Heart left ventricle (tissue), 16 donors: ENCODE measurements at regions not wholly inside any gene's neighbourhood (a gene's known extent, or its start where the extent isn't known, plus 50 kb on each side); places are given as distances from the start of the nearest gene placed in this dataset.

Source experiments
- ATAC-seq, 4 donors: fragments of 200-7000 bp; cut with Tn5 transposase; one replicate each; pipeline ENCODE4 v1.9.1; 2020 to 2022; ENCODE audit warnings: moderate library complexity in 4 of 4, mild to moderate bottlenecking in 3 of 4, moderate number of reproducible peaks in 1 of 4
- DNase-seq, 5 donors: peaks; one replicate each; pipeline ENCODE4 v3.0.0-alpha.2; 2020
- H3K27ac ChIP-seq, 12 donors: fragments of 200-600 bp; sonication (generic) in 4 of 12; one replicate each; pipeline versions ENCODE4 v1.5.0 to v1.8.0; 2016 to 2022; ENCODE audit warnings: mild to moderate bottlenecking in 2 of 12
- H3K27me3 ChIP-seq, 9 donors: fragments of 200-600 bp; sonication (generic) in 2 of 9; one replicate each; pipeline versions ENCODE4 v1.5.1 to v1.8.0; 2016 to 2022; ENCODE audit warnings: mild to moderate bottlenecking in 3 of 9
- H3K36me3 ChIP-seq, 9 donors: fragments of 200-600 bp; sonication (generic) in 2 of 9; one replicate each; pipeline versions ENCODE4 v1.5.0 to v1.8.0; 2018 to 2022; ENCODE audit warnings: mild to moderate bottlenecking in 2 of 9
- H3K4me1 ChIP-seq, 12 donors: fragments of 200-600 bp; sonication (generic) in 4 of 12; one replicate each; pipeline versions ENCODE4 v1.5.0 to v1.8.0; 2016 to 2022; ENCODE audit warnings: mild to moderate bottlenecking in 3 of 12
- H3K4me3 ChIP-seq, 12 donors: fragments of 200-600 bp; sonication (generic) in 4 of 12; one replicate each; pipeline versions ENCODE4 v1.5.0 to v1.8.0; 2017 to 2022; ENCODE audit warnings: mild to moderate bottlenecking in 9 of 12, moderate library complexity in 4 of 12
- H3K9me3 ChIP-seq, 12 donors: fragments of 200-600 bp; sonication (generic) in 4 of 12; one replicate each; pipeline versions ENCODE4 v1.5.0 to v1.8.0; 2016 to 2022; ENCODE audit warnings: mild to moderate bottlenecking in 1 of 12
- CTCF ChIP-seq, 12 donors: fragments of 200-600 bp; sonication (generic) in 4 of 12; IDR thresholded peaks; one replicate each; pipeline versions ENCODE4 v1.5.0 to v1.8.0; 2018 to 2022; ENCODE audit warnings: antibody characterized with exemption in 12 of 12, mild to moderate bottlenecking in 5 of 12
- POLR2A ChIP-seq, 2 donors: fragments of 450-650 bp; IDR thresholded peaks; one replicate each; pipeline ENCODE4 v1.6.1; 2017; ENCODE audit warnings: antibody characterized with exemption in 2 of 2, mild to moderate bottlenecking in 2 of 2, moderate library complexity in 2 of 2
- WGBS, 4 donors: extraction: QIAGEN DNeasy Blood & Tissue Kit in 2 of 4; methylation state at CpG; one replicate each; pipeline versions ENCODE4 v1.1.5 to v1.1.7; 2013 to 2018; 5-methylcytosine and 5-hydroxymethylcytosine counted together
- intact Hi-C, 10 donors: fragments of 100-400 bp; cut with DNase I; formaldehyde crosslinking; loops; one replicate each; pipeline versions ENCODE4 v1.11.1 to v1.14.2; 2022
- donor health status: ischemic (EF 13 %, LVEDD 7.1; RV severe dilation, severe dysfunction).
- donor health status: healthy with polysubstance abuse.
- donor health status: DM: no; HTN: yes; CAD: no.
- donor health status: DM: no; HTN: no; CAD: no.
- donor health status: ischemic (EF 25% LVEDD 6.9; RV normal size, moderate dysfunction).
- donor health status: ischemic (EF 25% LVEDD 5.7; RV mildly dilated, moderate dysfunction).
- donor health status: healthy.
- donor health status: DM: yes; HTN: yes; CAD: no.
- donor health status: ischemic (EF 35%, LVEDD 5.7; RV mildly dilated, moderate dysfunction).
- donor health status: nonischemic (EF 11% LVEDD 7.7; RV severe dilation, severe dysfunction).
- donor health status: DM: yes; HTN: yes; CAD: no.
- donor health status: PGD.
- donor health status: ischemic (EF 29% LVEDD 5.4; RV normal size, mild dysfunction).
- donor health status: nonischemic (EF 23%, LVEDD 6.1; RV moderate dilation, normal function).

- no peak for TF ChIP-seq POLR2A (IDR thresholded peaks at IDR 0.05)
- no peak for TF ChIP-seq CTCF (IDR thresholded peaks at IDR 0.05)
- H3K9me3 ChIP-seq: no peaks in the 10 kb centered on the region
- H3K27me3 ChIP-seq: no peaks in the 10 kb centered on the region
- no peaks in the 10 kb centered on the region for H3K36me3 ChIP-seq
- H3K27ac ChIP-seq: no peak overlapping the region
- 47 to 50% (median 47%) methylated on average over 2 of the region's 2 CpGs for WGBS, 4 donors
- ATAC-seq (no peak), DNase-seq (no peak)
- intact Hi-C loops: loop anchor here in 3 of 10 donors (5.0 to 10.0 kb wide), 3 partner anchors 63 to 70 kb away; no protein-coding TSS in a partner anchor
- peaks cover 0 to 42% (median 0%) of the 10 kb centered on the region in 12 donors for H3K4me1 ChIP-seq
- H3K4me3 ChIP-seq: no peak overlapping the region
Measured at GRCh38 chr5:160504906-160505305, 83.3 kb downstream of the PTTG1 start.

GRCh38 chr5:160506006-160507004 lies 84.7 kb downstream of the PTTG1 start:
- 62 to 66% (median 63%) methylated on average over 18 of the region's 18 CpGs for WGBS, 4 donors
- TF ChIP-seq POLR2A (IDR thresholded peaks at IDR 0.05) (no peak), CTCF (IDR thresholded peaks at IDR 0.05) (no peak)
- no peaks in the 10 kb centered on the region for H3K27me3 ChIP-seq
- intact Hi-C loops: loop anchor here in 3 of 10 donors (5.0 to 10.0 kb wide), 3 partner anchors 64 to 72 kb away; no protein-coding TSS in a partner anchor
- H3K4me1 ChIP-seq: peaks cover 0 to 33% (median 0%) of the 10 kb centered on the region in 12 donors
- H3K27ac ChIP-seq: peak overlapping the region in 2 of 12 donors; percentile 26 to 79
- H3K9me3 ChIP-seq: no peaks in the 10 kb centered on the region
- DNase-seq (peak in 4 of 5 donors; percentile 17 to 57 (median 30)), ATAC-seq (peak in 3 of 4 donors; percentile 33 to 52 (median 46))
- H3K36me3 ChIP-seq: no peaks in the 10 kb centered on the region
- H3K4me3 ChIP-seq: peak overlapping the region in 1 of 12 donors; percentile 8

GRCh38 chr5:160507221-160507721 lies 85.6 kb downstream of the PTTG1 start:
- intact Hi-C loops: loop anchor here in 3 of 10 donors (5.0 to 10.0 kb wide), 3 partner anchors 65 to 72 kb away; no protein-coding TSS in a partner anchor
- Histone ChIP-seq H3K36me3 (no peaks in the 10 kb centered on the region), H3K4me1 (peaks cover 0 to 33% (median 0%) of the 10 kb centered on the region in 12 donors), H3K9me3 (no peaks in the 10 kb centered on the region), H3K4me3 (no peak overlapping the region), H3K27ac (peak overlapping the region in 1 of 12 donors; percentile 79), H3K27me3 (peaks cover 0 to 3% (median 0%) of the 10 kb centered on the region in 9 donors)
- WGBS, 4 donors: 59 to 74% (median 73%) methylated on average over 5 of the region's 5 CpGs
- ATAC-seq: peak in 1 of 4 donors; percentile 52
- DNase-seq: no peak
- TF ChIP-seq CTCF (IDR thresholded peaks at IDR 0.05) (no peak), POLR2A (IDR thresholded peaks at IDR 0.05) (no peak)
